GM12878 (cell line): ENCODE measurements at regions not wholly inside any gene's neighbourhood (a gene's known extent, or its start where the extent isn't known, plus 50 kb on each side); places are given as distances from the start of the nearest gene placed in this dataset.

Experiments used
- ATAC-seq: fragments of 200-7000 bp; cut with Tn5 transposase; 3 replicates; pipeline ENCODE4 v1.9.1; 2020; ENCODE audit warnings: mild to moderate bottlenecking, moderate library complexity
- BruUV-seq: library from RNA; stranded (reverse); fragments of 400-500 nt; replicated peaks from 2 replicates; lab custom pipeline; 2021; lab: Mats Ljungman, UMichigan
- CTCF ChIA-PET: fragments of 300-600 bp; sonication (Branson Sonifier 250); formaldehyde crosslinking; extraction: SDS; loops from one replicate; lab custom pipeline; 2021; ENCODE audit warnings: inconsistent platforms; lab: Yijun Ruan, JAX
- POLR2A ChIA-PET: fragments of 350-600 bp; formaldehyde crosslinking; extraction: SDS; loops from one replicate; lab custom pipeline; 2021; ENCODE audit warnings: inconsistent platforms; lab: Charles Lee
- RAD21 ChIA-PET: fragments of 300-600 bp; sonication (Branson Sonifier 250); formaldehyde crosslinking; loops from one replicate; lab custom pipeline; 2023; ENCODE audit warnings: antibody characterized with exemption; ENCODE audit not compliant: unreplicated experiment; lab: Charles Lee
- SMC1A ChIA-PET: fragments of 300-600 bp; sonication (Branson Sonifier 250); formaldehyde crosslinking; loops from one replicate; lab custom pipeline; 2023; ENCODE audit not compliant: unreplicated experiment, uncharacterized antibody; lab: Charles Lee
- DNase-seq: peaks from one replicate; pipeline ENCODE4 v3.0.0-alpha.2; 2011; ENCODE audit warnings: low read depth, low spot score
- FAIRE-seq: peaks from 3 replicates; lab custom pipeline; 2011; peaks lifted over from hg19 to GRCh38; lab: Jason Lieb, UNC
- H2AFZ ChIP-seq: 2 replicates; pipeline ENCODE4 v1.6.0; 2011; ENCODE audit warnings: low read depth, low read length, control low read depth; ENCODE audit not compliant: control insufficient read depth
- H3K27ac ChIP-seq: 2 replicates; pipeline ENCODE4 v1.5.1; 2011; ENCODE audit warnings: control low read depth; ENCODE audit not compliant: control insufficient read depth, insufficient read depth
- H3K27me3 ChIP-seq, 2 experiments: replicated peaks in 1 of 2; 2 replicates each; pipeline versions ENCODE4 v1.6.0 to v1.6.1; 2011; ENCODE audit warnings: low read length in 1 of 2; ENCODE audit not compliant: control insufficient read depth in 2 of 2, insufficient read depth in 2 of 2
- H3K36me3 ChIP-seq, 2 experiments: 2 replicates each; pipeline ENCODE4 v1.5.1; 2011; ENCODE audit warnings: low read length in 1 of 2; ENCODE audit not compliant: control insufficient read depth in 2 of 2, insufficient read depth in 2 of 2
- H3K4me1 ChIP-seq: 2 replicates; pipeline ENCODE4 v1.6.1; 2011; ENCODE audit warnings: mild to moderate bottlenecking, low read length, moderate library complexity, mixed read lengths; ENCODE audit not compliant: control insufficient read depth, insufficient read depth
- H3K4me2 ChIP-seq: 2 replicates; pipeline ENCODE4 v1.6.0; 2011; ENCODE audit warnings: control low read depth; ENCODE audit not compliant: control insufficient read depth, insufficient read depth
- H3K4me3 ChIP-seq: fragments of 200-600 bp; sonication (generic); 2 replicates; pipeline ENCODE4 v1.5.1; 2016
- H3K79me2 ChIP-seq: 2 replicates; pipeline ENCODE4 v1.6.0; 2011; ENCODE audit warnings: low read length; ENCODE audit not compliant: control insufficient read depth, insufficient read depth
- H3K9ac ChIP-seq: 2 replicates; pipeline ENCODE4 v1.8.0; 2011; ENCODE audit warnings: low read length, control low read depth, mixed read lengths; ENCODE audit not compliant: control insufficient read depth, insufficient read depth
- H3K9me3 ChIP-seq: replicated peaks from 3 replicates; pipeline ENCODE4 v1.5.1; 2011; ENCODE audit warnings: mild to moderate bottlenecking, low read length; ENCODE audit not compliant: control insufficient read depth, insufficient read depth
- H4K20me1 ChIP-seq: 2 replicates; pipeline ENCODE4 v1.6.0; 2011; ENCODE audit not compliant: control insufficient read depth, insufficient read depth
- ATF3 ChIP-seq: IDR thresholded peaks from 2 replicates; pipeline ENCODE4 v1.6.1; 2011; ENCODE audit warnings: low read depth, mild to moderate bottlenecking, low read length, moderate library complexity, borderline replicate concordance; ENCODE audit errors: extremely low read depth
- BHLHE40 ChIP-seq, 2 experiments: fragments of 450-650 bp in 1 of 2; IDR thresholded peaks; 2 replicates each; pipeline ENCODE4 v1.6.1; 2011 to 2017; ENCODE audit warnings: low read depth in 2 of 2, borderline replicate concordance in 1 of 2, improper control_type of control experiment in 1 of 2, low read length in 1 of 2, mild to moderate bottlenecking in 1 of 2
- DPF2 ChIP-seq: fragments of 450-650 bp; IDR thresholded peaks from 2 replicates; pipeline ENCODE4 v1.6.1; 2017; ENCODE audit warnings: mild to moderate bottlenecking
- ELK1 ChIP-seq: IDR thresholded peaks from 2 replicates; pipeline ENCODE4 v1.6.1; 2012; ENCODE audit warnings: low read depth, low read length, improper control_type of control experiment
- HCFC1 ChIP-seq: fragments of 150-350 bp; IDR thresholded peaks from 2 replicates; pipeline ENCODE4 v1.6.1; 2014; ENCODE audit warnings: low read length
- IKZF1 ChIP-seq: fragments of 450-650 bp; conservative IDR thresholded peaks from 2 replicates; pipeline ENCODE4 v1.6.1; 2017; ENCODE audit warnings: antibody characterized with exemption, mild to moderate bottlenecking
- MYC ChIP-seq: IDR thresholded peaks from 2 replicates; pipeline ENCODE4 v1.6.1; 2011; ENCODE audit warnings: mild to moderate bottlenecking, low read length, moderate library complexity, inconsistent platforms; ENCODE audit not compliant: insufficient read depth, insufficient replicate concordance, insufficient read length, severe bottlenecking
- PAX5 ChIP-seq: IDR thresholded peaks from 2 replicates; pipeline ENCODE4 v1.6.1; 2011; ENCODE audit warnings: low read depth, low read length, borderline replicate concordance
- RUNX3 ChIP-seq: IDR thresholded peaks from 2 replicates; pipeline ENCODE4 v1.6.1; 2012; ENCODE audit warnings: low read length, inconsistent platforms
- USF1 ChIP-seq: IDR thresholded peaks from 2 replicates; pipeline ENCODE4 v1.6.1; 2011; ENCODE audit warnings: borderline replicate concordance, low read depth, mild to moderate bottlenecking, moderate library complexity, mixed read lengths, low read length; ENCODE audit not compliant: insufficient read depth; ENCODE audit errors: extremely low read length
- WGBS: methylation state at CpG from one replicate; pipeline ENCODE4 v1.1.6; 2016; ENCODE audit warnings: low lambda C conversion rate; ENCODE audit not compliant: insufficient replicate concordance, insufficient coverage; ENCODE audit errors: missing lambda C conversion rate; 5-methylcytosine and 5-hydroxymethylcytosine counted together
- in situ Hi-C: fragments of 300-500 bp; cut with MboI; formaldehyde crosslinking; loops from 9 replicates; pipeline ENCODE4 v1.14.3; 2018; ENCODE audit warnings: mixed read lengths
- intact Hi-C: fragments of 100-400 bp; cut with micrococcal nuclease; formaldehyde crosslinking; loops from one replicate; pipeline ENCODE4 v1.14.2; 2022; ENCODE audit not compliant: unreplicated experiment

- intact Hi-C loops, result no loop called here
- ChIA-PET RAD21 (no interaction called here), POLR2A (no interaction called here), SMC1A (interaction anchor here (0.9 kb wide), 1 partner anchor 98 kb away, joined by 3 read pairs; no protein-coding TSS in a partner anchor), CTCF (no interaction called here)
- DNase-seq (no peak), FAIRE-seq (no peak), ATAC-seq (no peak)
- Histone ChIP-seq H3K27ac (no peak overlapping the region), H3K9ac (no peak overlapping the region), H3K79me2 (no peaks in the 10 kb centered on the region), H3K4me1 (no peaks in the 10 kb centered on the region), H4K20me1 (no peaks in the 10 kb centered on the region), H2AFZ (no peak overlapping the region), H3K9me3 (no peaks in the 10 kb centered on the region), H3K36me3 (no peaks in the 10 kb centered on the region), H3K4me2 (no peak overlapping the region), H3K27me3 (peaks cover 0 to 1% of the 10 kb centered on the region in 2 experiments; a peak in 2 of 4 replicates), H3K4me3 (no peak overlapping the region)
- no TSS peak for BruUV-seq
- WGBS, result 63% methylated on average over 4 of the region's 4 CpGs
- in situ Hi-C loops, result no loop called here
- TF ChIP-seq PAX5 (no peak), IKZF1 (no peak), USF1 (no peak), RUNX3 (no peak), ELK1 (no peak), MYC (no peak), ATF3 (no peak), BHLHE40 (IDR thresholded peaks at IDR 0.05; ENCODE audit: borderline replicate concordance in 1 of 2, low read depth in 2 of 2, low read length in 1 of 2) (no peak), HCFC1 (no peak), DPF2 (no peak)
Measured at GRCh38 chr9:96084331-96084734, 208.8 kb downstream of the ERCC6L2 start.
